Fibroblast of skin of left quadriceps (primary cell): ENCODE measurements at regions not wholly inside any gene's neighbourhood (a gene's known extent, or its start where the extent isn't known, plus 50 kb on each side); places are given as distances from the start of the nearest gene placed in this dataset.

Experiments
- DNase-seq, 2 experiments: peaks; one replicate each; pipeline ENCODE4 v3.0.0-alpha.2; 2013; ENCODE audit warnings: low read depth in 2 of 2

DNA sequence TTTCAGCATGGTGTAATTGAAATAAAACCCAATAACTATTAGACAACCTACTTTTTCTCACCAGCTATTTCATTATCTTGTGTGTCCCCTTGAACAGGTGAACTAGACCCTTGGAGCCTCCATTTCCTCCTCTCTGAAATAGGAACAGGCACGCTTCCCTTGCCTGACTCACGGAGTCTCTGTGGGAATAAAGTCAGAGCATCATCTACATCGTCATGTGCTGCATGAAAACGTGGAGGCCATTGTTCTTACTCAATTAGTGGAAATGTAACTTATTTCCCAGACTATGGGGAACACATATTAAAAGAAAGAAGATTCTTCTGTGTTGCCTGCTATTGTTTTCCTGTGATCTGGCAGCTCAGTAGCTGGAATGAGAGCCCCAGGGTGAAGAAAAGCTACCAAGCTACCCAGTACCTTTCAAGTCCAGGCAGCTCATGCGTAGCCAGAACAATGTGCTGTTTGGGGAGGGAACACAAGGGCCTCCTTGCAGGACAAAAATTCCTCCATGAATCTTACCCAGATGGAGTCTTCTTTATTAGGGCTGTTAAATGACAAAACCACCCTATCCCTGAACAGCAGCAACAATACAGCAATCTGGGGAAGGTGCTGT lies 59.8 kb downstream of the SOX11 start:
- no peak for DNase-seq

DNA sequence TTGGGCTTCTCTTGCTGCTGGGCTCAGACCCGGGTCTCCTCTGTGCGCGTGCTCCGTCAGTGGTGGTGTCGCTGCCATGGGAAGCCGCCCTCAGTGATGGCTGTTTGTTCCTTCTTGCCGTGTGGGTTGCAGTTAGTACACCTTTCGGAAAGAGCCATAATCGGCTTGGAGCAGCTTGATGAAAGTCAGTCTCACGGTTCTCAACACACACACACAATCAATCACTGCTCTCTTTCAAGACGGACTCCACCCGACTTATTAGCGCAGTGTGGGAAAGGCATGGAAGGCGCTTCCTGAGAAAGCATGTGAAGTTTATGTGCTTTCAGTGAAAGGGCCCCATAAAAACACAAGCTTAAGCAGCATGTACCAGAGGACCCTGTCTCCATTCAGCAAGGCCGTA lies 64.1 kb downstream of the SOX11 start:
- DNase-seq = no peak

DNA sequence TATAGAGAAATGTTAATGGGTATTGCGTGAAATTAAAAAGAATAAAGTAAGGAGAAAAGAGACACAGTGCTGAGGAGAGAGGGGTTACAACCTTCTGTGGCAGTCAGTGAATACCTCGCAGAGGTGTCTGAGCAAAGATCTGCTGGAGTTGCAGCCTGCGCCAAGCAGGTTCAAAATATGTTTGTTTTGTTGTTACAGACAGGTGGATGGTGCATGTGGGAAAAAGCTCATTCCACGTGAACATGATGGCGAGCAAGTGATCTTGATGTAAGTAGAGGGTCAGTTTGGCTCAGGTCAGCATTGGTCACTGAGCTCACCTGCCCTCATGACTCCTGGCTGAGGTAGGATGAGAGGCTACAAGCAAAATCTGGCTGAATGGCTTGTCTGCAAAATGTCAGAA lies 66.2 kb downstream of the SOX11 start:
- no peak for DNase-seq

DNA sequence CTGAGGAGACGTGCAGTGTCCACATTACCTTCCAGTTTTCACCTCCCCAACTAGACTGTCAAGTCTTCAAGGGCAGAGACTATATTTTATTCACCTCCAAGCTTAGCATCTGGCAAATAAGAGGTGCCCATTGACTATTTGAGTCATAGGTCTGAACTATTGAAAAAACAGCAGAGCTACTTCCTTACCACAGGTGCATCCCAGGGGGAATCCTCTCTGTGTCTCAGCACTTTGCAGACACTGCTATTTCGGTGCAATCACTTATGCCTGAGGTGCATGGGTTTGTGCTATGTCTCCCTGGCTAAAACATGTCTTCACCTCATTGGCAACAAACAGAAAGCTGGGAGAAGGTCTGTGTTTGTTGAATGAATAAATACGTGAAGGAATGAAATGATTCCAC lies 67.8 kb downstream of the SOX11 start:
- no peak for DNase-seq

DNA sequence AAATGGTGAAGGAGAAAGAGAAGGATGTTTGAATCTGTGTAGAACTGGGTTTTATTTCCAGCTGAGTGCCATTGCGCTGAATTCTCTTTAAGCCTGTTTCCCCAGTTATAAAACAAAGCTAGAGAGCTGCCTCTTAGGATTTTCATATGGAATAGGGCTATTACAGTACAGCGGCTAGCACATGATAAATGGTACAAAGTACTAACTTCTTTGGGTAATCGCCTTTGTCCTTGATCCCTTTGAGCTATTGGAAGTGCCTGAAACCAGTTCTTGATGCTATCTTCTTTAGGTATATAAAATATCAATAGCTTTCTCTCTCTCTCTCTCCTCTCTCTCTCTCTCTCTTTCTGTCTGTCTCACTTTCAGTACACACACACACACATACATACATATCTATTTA lies 71.3 kb downstream of the SOX11 start:
- DNase-seq = no peak

DNA sequence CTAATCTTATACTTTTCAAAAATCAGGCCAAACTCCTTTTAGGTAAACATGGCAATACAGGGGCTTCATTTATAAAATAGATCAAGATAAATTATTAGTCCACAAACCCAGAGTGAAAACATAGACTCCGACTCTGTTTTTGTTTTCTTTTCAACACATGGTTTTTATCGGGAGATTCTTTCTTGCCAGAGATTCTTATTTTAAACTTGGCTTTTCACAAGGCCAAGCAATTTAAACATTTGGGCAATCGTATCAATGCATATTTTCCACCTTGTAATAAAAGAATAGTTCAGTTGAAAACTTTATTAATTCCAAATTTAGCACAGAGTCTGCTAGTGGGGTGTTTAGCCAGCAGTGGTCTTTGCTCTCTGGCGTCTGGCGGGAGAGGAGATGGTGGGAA lies 71.9 kb downstream of the SOX11 start:
- no peak for DNase-seq

DNA sequence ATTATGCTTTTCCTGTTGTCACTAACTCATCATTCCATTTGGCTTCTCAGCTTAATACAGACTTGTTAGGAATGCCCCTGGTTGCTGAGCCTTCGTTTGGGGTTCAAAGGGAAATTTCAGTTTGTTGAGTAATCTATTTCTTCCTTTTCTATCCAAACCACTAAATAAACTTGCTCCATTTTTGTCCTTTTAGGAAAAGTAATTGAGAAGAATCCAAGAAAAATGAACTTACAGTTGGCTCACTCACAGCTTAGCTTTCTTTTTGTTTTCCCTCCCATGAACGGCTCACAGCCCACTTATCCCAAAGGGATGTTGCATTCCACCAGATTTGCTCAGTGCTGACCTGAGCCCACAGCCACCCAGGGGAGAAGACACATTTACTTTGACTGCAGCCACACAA lies 73.9 kb downstream of the SOX11 start:
- DNase-seq = peak; percentile 95

DNA sequence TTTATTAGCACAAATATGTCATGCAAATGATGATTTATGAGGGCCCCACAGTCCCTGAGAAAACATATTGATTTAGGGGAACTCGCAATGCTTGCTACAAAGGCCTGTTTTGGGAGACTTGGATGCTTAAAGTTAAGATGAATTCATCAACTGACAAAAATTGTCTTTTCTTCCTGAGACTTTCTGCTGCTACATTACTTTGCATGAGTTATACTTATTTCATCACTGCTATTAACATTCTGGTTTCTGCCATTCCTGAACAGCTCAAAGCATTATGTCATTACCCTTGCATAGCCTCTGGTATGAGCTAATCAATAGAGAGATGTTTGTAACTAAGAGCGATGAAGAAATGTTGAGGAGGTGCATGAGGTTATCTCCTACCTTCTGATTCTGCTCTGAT lies 74.4 kb downstream of the SOX11 start:
- DNase-seq = peak; percentile 80 to 82

DNA sequence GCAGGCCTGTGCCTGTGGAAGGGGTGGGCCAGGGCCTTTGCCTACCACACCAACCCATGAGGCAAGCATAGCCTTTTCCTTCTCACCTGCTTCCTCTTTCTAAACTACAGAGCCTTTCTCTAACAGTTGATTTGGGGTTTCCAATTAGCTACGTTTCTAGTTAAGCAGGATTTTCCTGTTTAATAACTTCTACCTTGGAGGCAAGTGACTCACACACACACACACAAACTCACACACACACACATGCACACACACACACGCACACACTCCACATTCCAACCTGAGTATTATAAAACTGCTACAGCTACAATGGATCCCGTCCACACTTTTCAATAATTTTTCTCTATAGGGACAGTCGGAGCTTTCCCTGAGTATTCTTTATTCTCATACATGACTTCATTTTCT lies 84.9 kb downstream of the SOX11 start:
- peak; percentile 23 to 24 for DNase-seq

DNA sequence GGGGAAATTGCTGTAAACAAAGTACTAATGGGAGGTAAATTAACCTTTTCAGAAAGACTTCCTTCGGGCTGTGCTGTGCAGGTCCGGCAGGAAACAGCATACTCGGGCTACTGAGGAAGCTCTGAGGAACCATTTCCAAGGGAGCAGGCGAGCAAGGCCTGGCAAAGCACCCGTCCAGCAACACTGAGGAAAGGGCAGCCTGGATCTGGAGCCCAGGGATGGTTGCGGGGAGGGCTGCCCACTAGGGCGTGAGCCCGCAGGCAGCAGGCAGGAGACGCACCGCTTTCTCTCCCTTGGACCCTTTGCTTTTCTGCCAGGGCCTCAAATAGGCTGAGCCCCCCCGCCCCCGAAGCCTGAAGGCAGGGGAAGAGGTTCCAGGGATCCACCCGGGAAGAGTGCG lies 89.5 kb downstream of the SOX11 start:
- no peak for DNase-seq

DNA sequence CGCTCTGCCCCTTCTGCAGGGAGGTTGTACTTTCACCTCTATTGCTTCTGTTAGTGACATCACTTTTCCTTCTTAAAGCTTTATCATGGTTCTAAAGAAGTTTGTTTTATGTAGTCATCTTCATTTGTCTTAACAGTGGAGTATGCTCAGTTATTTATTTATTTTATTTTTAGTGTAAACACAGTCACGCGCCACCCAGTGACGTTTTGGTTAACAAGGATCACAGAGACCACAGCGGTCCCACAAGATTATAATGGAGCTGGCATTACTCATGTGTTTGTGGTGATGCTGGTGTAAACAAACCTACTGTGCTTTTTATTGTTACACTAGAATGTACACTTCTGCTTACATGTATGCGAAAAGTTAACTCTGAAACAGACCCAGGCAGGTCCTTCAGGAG lies 89.9 kb downstream of the SOX11 start:
- DNase-seq = no peak

DNA sequence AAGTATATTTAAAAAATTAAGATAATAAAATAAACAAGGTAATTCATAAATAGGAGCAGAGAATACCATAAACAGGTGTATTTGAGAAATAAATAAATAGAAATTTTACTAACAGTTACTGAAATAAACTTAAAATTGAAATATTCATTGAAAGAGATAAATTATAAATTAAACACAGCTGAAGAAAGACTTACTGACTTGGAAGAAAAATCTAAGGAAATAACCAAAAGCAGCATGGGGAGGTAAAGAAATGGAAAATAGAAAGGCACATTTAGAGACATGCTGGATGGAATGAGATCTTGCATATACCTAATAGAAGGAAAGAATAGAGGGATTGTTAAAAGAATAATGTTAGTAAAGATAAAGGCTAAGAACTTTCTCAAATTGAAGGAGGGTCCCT lies 96.3 kb downstream of the SOX11 start:
- no peak for DNase-seq

DNA sequence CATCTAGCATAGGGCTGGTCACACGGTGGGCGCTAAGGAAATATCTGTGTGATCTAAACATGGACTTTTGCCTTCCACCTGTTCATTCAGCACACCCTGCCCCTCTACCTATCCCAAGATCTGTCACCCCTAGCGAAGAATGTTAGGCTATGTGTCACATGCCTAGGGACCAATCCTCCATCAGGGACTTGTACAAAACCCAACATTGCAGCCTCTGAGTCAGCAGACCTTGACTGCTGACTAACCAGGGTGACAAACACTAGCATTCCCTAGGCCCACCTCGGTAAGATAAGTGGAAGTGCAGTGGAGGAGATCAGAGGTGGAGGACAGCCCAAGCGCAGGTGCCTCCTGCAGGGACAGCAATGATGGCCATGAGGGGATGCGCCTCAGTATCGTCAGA lies 99.2 kb downstream of the SOX11 start:
- DNase-seq = no peak

DNA sequence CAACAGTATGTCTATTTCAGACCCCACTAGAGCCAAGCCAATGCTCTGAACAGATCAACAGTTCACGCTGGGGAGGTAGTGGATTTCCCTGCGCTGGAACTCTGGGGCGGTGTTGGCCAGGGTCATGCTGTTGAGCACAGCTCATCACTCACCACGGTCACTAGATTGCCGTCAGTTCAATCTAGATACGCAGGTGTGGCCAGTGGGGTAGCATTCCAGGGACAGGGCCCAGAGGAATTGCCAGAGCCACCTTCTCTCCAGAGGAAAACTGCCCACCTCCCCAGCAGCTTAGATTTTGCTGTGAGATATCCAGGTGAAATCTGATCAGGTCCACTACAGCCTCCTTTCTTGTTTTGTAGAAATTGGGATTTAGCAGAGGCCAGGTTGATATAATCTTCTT lies 101.8 kb downstream of the SOX11 start:
- no peak for DNase-seq

DNA sequence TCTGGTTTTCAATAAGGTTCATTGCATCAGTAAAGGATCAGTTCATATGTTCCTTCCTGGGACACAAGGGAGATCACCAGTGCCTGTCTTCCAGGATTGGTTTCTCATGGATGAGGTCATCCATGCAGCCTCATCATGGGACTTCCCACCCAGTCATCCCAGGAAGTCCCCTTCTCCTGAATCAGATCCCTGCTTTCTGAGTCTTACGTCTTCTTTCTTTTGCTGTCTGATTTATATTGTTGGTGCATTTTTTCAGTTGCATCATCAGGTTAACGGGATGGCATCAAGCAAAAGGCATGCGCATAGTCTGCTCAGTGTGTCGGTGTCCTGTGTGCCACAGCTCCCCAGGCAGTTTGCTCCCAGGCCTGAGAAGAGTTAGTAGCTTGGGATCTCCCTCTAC lies 105.9 kb downstream of the SOX11 start:
- DNase-seq = peak; percentile 32 to 44

DNA sequence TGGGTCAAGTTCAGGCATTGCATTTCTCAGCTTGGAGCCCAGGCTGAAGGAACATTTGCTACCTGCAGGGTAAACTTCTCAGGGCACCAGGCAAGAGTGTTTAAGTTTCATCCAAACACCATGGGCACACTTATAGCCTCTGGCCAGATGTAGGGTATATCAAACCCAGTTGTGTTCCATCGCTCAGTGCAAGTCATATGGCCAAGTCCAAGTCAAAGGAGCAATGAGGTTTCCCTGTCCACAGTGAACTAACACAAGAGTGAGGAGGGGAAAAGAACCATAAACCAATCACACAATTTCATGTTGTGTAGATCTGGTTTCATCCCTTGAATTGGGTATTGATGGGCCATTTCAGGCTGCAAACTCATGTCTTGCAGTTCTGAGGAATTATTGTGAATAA lies 107.2 kb downstream of the SOX11 start:
- DNase-seq = no peak

DNA sequence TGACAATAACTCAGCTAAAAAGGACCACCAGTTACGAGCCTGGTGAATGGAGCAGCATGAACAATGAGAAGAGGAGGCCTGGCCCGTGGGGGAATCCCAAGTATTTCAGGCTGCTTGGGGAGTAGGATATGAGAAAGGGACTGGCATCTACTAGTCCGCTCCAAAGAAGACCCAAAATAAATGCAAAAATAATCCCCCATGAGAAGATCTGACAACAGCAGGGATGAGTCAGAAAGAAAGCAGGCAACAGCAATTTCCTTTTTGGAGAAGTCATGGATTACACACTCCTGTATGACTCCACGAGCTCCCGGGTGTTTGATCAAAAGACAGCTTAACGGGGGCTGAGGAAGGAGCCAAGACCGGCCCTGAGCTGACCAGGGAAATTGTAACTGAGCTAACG lies 111.4 kb downstream of the SOX11 start:
- peak; percentile 70 to 73 for DNase-seq

DNA sequence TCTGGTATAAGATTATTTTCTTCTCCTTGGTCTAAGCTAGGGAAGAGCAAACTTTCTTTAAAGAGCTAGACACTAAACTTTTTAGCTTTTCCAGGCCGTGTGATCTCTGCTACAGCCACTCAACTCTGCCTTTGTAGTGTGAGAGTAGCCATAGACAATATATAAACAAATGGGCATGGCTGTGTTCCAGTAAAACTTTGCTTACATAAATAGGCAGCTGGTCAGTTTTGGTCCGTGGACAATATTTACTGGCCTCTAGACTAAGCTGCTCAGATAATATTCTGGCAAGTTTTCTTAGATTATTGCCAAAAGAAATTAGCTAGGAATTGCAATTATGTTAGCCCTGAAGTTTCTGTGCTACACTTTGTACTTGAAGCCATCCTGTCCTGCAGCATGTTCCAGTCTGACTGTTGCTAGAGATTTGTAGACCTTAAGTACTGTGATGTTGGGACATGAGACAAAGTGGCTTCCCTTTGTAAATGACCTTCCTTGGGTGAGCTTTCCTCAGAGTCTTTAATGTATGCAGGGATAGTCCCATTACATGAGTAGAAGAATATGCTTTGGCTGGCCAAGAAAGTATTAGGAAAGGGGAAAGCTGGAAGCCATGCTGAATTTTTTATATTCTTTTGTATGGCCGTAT lies 126.9 kb downstream of the SOX11 start:
- DNase-seq = no peak

DNA sequence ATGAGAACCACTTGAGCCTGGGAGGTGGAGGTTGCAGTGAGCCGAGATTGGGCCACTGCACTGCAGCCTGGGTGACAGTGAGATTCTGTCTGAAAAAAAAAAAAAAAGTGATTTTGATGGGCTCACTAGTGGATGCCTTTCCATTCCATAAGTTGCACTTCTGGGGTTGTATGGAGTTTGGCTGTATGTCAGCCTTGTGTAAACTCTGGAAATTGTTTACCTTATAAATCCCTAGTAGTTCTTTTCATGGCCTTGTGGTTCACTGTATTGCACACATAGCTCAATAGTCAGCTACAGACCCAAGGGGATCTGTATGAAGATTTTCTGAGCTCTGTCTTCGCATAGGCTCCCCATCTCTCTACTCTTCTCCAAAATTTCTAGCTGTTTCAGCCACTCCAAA lies 131.9 kb downstream of the SOX11 start:
- no peak for DNase-seq

DNA sequence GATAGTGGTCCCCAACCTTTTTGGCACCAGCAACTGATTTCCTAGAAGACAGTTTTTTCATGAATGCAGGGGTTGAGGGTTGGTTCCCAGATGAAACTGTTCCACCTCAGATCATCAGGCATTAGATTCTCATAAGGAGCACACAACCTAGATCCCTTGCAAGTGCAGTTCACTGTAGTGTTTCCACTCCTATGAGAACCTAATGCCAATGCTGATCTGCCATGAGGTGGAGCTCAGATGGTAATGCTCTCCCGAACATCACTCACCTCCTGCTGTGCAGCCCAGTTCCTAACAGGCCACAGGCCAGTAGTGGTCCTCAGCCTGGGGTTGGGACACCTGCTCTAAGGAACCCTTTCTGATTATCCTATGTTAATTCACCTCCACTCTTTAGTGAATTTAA lies 133.5 kb downstream of the SOX11 start:
- DNase-seq = no peak

DNA sequence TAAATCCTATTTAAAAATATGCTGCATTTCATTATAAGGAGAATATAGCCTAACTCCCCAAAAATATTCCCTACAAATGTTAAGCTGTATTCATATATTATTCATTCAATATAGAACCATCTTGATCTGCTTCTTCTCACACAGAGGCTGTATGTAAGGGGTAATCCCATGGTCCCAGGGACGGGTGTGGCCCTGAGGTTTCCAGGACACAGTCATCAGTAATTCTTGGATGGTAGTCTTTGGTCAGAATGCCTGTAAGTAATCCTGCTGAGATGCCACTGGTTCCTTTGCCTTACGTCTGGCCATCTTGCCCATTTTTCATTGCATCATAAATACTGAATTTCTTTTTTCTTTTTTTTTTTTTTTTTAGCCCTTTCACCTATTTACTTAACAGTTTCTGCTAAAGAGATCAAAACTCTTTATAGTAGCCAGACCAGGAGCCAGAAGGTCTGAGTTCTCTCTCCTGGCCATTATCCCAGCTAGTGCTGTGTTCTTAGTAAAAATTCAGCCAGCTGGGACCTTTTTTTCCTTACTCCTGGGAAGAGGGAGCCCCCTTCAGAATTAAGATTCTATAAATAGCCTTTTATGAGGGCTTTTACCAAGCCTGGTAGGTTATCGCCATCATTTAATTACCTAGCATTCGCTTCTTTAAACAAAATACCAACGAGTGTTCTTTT lies 134.9 kb downstream of the SOX11 start:
- DNase-seq = no peak

DNA sequence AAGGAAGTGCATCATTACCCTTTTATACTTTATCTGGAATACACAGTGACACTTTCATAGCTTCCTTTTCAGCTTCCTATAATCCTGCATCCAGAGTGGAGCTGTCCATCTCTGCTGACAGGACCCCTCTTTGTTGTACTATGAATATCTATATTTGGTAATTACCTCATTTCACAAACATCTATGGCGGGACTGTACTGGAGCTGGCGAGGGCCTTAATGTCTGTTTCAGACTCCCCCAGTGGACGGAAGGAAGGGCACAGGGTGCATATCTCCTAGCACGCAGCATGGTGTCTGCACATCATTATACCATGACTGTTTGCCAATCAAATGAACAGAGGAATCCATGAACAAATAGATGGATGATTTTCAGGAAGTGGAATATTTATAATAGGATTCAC lies 142.3 kb downstream of the SOX11 start:
- no peak for DNase-seq

DNA sequence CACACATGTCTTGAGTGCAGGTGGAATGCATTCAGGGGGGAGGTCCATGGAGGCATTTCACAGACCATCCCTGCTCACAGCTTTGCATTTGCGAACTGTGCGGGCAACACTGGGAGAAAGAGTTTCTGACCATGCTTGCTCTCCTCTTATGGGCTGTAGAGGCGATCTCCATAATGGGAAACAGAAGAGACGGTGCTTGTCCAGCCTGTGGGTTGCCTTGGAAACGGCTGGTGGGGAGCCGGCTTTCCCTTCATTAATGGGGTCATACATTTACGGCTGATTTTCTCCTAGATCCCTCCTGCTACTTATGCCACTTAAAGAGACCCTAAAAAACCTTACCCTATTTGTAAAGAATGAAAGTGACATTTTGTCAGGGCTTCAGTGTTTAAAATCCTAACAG lies 147.4 kb downstream of the SOX11 start:
- DNase-seq = no peak

DNA sequence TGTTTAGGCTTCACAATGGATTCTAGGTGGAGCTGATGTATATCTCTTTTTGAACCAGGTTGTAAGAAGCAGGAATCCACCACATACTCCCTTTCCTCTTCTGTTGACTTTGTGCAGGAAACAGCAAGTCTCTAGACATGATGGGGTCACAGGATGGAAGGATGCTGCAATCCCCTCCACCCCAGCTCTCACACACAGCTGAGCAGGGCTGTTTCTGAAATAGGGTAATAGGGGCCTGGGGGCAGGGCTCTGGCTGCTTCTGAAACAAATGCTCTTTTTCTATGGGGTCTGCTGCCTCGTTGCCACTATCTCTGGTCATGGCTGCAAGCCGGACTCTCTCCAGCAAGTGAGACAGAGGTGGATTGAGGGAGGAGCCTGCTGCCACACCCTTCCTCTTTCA lies 148.9 kb downstream of the SOX11 start:
- no peak for DNase-seq
